DMS114 treated with DMSO at 0.1 percent for 48 hours (cell line): ENCODE measurements at regions not wholly inside any gene's neighbourhood (a gene's known extent, or its start where the extent isn't known, plus 50 kb on each side); places are given as distances from the start of the nearest gene placed in this dataset.

Source experiments
- DNase-seq: peaks from one replicate; lab custom pipeline; 2025; ENCODE audit not compliant: unreplicated experiment; lab: John Stamatoyannopoulos, UW

- no peak for DNase-seq
Measured at GRCh38 chr7:106485919-106486318, 175.0 kb downstream of the CCDC71L start.

- DNase-seq: no peak
Measured at GRCh38 chr7:106485031-106485551, 175.9 kb downstream of the CCDC71L start.

GRCh38 chr7:106484562-106484961 is 176.4 kb downstream of the CCDC71L start:
- DNase-seq: no peak

- no peak for DNase-seq
Measured at GRCh38 chr7:106482091-106482490, 178.9 kb downstream of the CCDC71L start.

- no peak for DNase-seq
Measured at GRCh38 chr7:106480616-106481031, 180.3 kb downstream of the CCDC71L start.

- no peak for DNase-seq
Measured at GRCh38 chr7:106480161-106480579, 180.8 kb downstream of the CCDC71L start.

- DNase-seq: no peak
Measured at GRCh38 chr7:106476751-106477150, 184.2 kb downstream of the CCDC71L start.

GRCh38 chr7:106472741-106473140 is 188.0 kb upstream of the NAMPT start:
- DNase-seq: no peak

GRCh38 chr7:106471686-106472440 is 187.1 kb upstream of the NAMPT start:
- DNase-seq: no peak

GRCh38 chr7:106471021-106471420 is 186.2 kb upstream of the NAMPT start:
- DNase-seq: no peak

GRCh38 chr7:106466867-106467266 is 182.1 kb upstream of the NAMPT start:
- no peak for DNase-seq

- DNase-seq: no peak
Measured at GRCh38 chr7:106465704-106466468, 181.1 kb upstream of the NAMPT start.

GRCh38 chr7:106464651-106465050 is 179.9 kb upstream of the NAMPT start:
- no peak for DNase-seq

GRCh38 chr7:106463851-106464611 is 179.2 kb upstream of the NAMPT start:
- DNase-seq: no peak

- DNase-seq: no peak
Measured at GRCh38 chr7:106462914-106463482, 178.2 kb upstream of the NAMPT start.

GRCh38 chr7:106462365-106462859 is 177.6 kb upstream of the NAMPT start:
- DNase-seq: peak; percentile 10

GRCh38 chr7:106460792-106461254 is 176.0 kb upstream of the NAMPT start:
- DNase-seq: no peak

- no peak for DNase-seq
Measured at GRCh38 chr7:106459397-106460072, 174.8 kb upstream of the NAMPT start.

GRCh38 chr7:106457678-106458077 is 172.9 kb upstream of the NAMPT start:
- no peak for DNase-seq

- no peak for DNase-seq
Measured at GRCh38 chr7:106456329-106456728, 171.5 kb upstream of the NAMPT start.
